Loucy (cell line): ENCODE measurements at regions not wholly inside any gene's neighbourhood (a gene's known extent, or its start where the extent isn't known, plus 50 kb on each side); places are given as distances from the start of the nearest gene placed in this dataset.

Source experiments
- H2AFZ ChIP-seq: fragments of 200-600 bp; sonication (generic); 2 replicates; pipeline ENCODE4 v1.6.0; 2016; ENCODE audit warnings: antibody characterized with exemption, mild to moderate bottlenecking, low read length, moderate library complexity
- H3F3A ChIP-seq: fragments of 200-600 bp; 2 replicates; pipeline ENCODE4 v1.6.0; 2016; ENCODE audit warnings: antibody characterized with exemption, low read depth, mild to moderate bottlenecking
- H3K27me3 ChIP-seq: fragments of 200-600 bp; sonication (generic); 2 replicates; pipeline ENCODE4 v1.6.1; 2014; ENCODE audit warnings: low read length, mild to moderate bottlenecking; ENCODE audit not compliant: insufficient read depth, poor library complexity, severe bottlenecking
- H3K36me3 ChIP-seq: fragments of 200-600 bp; sonication (generic); 2 replicates; pipeline ENCODE4 v1.6.1; 2016; ENCODE audit warnings: low read length; ENCODE audit not compliant: insufficient read depth
- H3K4me1 ChIP-seq: fragments of 200-600 bp; sonication (generic); 2 replicates; pipeline ENCODE4 v1.5.1; 2014; ENCODE audit warnings: low read length, mild to moderate bottlenecking; ENCODE audit not compliant: insufficient read depth, poor library complexity, severe bottlenecking
- H3K4me2 ChIP-seq: fragments of 200-600 bp; sonication (generic); 2 replicates; pipeline ENCODE4 v1.6.0; 2014; ENCODE audit warnings: antibody characterized with exemption, low read length, low read depth, mild to moderate bottlenecking; ENCODE audit not compliant: poor library complexity, severe bottlenecking
- H3K4me3 ChIP-seq: fragments of 200-600 bp; sonication (generic); 2 replicates; pipeline ENCODE4 v1.5.1; 2014; ENCODE audit warnings: low read length, mild to moderate bottlenecking, mixed read lengths; ENCODE audit not compliant: poor library complexity, severe bottlenecking
- H3K79me2 ChIP-seq: fragments of 200-600 bp; sonication (generic); 2 replicates; pipeline ENCODE4 v1.6.1; 2014; ENCODE audit warnings: low read length; ENCODE audit not compliant: insufficient read depth
- H3K9ac ChIP-seq: fragments of 200-600 bp; sonication (generic); 2 replicates; pipeline ENCODE4 v1.6.0; 2014; ENCODE audit warnings: mild to moderate bottlenecking, low read depth, low read length, moderate library complexity; ENCODE audit not compliant: poor library complexity, severe bottlenecking
- H3K9me2 ChIP-seq: fragments of 200-600 bp; sonication (generic); replicated peaks from 2 replicates; pipeline ENCODE4 v1.6.1; 2016; ENCODE audit warnings: low read depth, low read length, mixed read lengths
- H3K9me3 ChIP-seq: fragments of 200-600 bp; sonication (generic); 2 replicates; pipeline ENCODE4 v1.6.1; 2014; ENCODE audit warnings: mild to moderate bottlenecking, antibody characterized with exemption, low read length, low read depth; ENCODE audit not compliant: insufficient read depth
- H4K20me1 ChIP-seq: fragments of 200-600 bp; sonication (generic); 2 replicates; pipeline ENCODE4 v1.6.0; 2014; ENCODE audit warnings: antibody characterized with exemption, low read length, mild to moderate bottlenecking; ENCODE audit not compliant: insufficient read depth, poor library complexity, severe bottlenecking
- EZH2phosphoT487 ChIP-seq: fragments of 200-600 bp; IDR thresholded peaks from 2 replicates; pipeline ENCODE4 v1.6.1; 2018; ENCODE audit warnings: antibody characterized with exemption, mild to moderate bottlenecking, moderate library complexity, borderline replicate concordance
- TF ChIP-seq, protein P1 (sequence below): fragments of 200-600 bp; sonication (generic); conservative IDR thresholded peaks from 2 replicates; pipeline ENCODE4 v1.5.1; 2014; ENCODE audit warnings: mild to moderate bottlenecking, antibody characterized with exemption, low read length

DNA sequence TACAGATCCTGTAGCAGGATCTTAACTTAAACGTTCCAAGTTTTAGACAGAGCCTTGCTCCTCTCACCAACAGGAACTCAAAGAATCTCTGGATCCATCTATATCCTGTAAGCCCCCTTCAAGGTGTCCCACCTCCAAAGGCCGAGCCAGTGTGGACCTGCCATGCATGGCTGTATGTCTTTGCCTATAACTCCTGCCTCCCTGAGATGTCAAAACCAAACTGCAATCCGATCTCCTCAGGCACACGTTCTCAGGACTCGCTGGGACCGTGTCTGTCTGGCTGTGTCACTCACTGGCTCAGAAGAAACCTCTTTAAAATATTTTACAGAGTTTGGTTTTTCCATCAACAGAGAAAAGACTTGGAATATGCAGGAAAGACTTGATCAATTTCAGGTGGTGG lies 51.4 kb upstream of the FAM20C start:
- TF ChIP-seq EZH2phosphoT487: no peak
- TF ChIP-seq, protein P1, sequence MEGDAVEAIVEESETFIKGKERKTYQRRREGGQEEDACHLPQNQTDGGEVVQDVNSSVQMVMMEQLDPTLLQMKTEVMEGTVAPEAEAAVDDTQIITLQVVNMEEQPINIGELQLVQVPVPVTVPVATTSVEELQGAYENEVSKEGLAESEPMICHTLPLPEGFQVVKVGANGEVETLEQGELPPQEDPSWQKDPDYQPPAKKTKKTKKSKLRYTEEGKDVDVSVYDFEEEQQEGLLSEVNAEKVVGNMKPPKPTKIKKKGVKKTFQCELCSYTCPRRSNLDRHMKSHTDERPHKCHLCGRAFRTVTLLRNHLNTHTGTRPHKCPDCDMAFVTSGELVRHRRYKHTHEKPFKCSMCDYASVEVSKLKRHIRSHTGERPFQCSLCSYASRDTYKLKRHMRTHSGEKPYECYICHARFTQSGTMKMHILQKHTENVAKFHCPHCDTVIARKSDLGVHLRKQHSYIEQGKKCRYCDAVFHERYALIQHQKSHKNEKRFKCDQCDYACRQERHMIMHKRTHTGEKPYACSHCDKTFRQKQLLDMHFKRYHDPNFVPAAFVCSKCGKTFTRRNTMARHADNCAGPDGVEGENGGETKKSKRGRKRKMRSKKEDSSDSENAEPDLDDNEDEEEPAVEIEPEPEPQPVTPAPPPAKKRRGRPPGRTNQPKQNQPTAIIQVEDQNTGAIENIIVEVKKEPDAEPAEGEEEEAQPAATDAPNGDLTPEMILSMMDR: no peak
- Histone ChIP-seq H3K4me1 (no peaks in the 10 kb centered on the region), H3K79me2 (no peaks in the 10 kb centered on the region), H3K4me3 (no peak overlapping the region), H3K27me3 (no peaks in the 10 kb centered on the region), H3K36me3 (no peaks in the 10 kb centered on the region), H3K9me2 (no peaks in the 10 kb centered on the region), H3K4me2 (no peak overlapping the region), H3F3A (no peaks in the 10 kb centered on the region), H3K9me3 (no peaks in the 10 kb centered on the region; the same call in 1 of the 2 replicates), H2AFZ (no peak overlapping the region), H3K9ac (no peak overlapping the region), H4K20me1 (no peaks in the 10 kb centered on the region)

DNA sequence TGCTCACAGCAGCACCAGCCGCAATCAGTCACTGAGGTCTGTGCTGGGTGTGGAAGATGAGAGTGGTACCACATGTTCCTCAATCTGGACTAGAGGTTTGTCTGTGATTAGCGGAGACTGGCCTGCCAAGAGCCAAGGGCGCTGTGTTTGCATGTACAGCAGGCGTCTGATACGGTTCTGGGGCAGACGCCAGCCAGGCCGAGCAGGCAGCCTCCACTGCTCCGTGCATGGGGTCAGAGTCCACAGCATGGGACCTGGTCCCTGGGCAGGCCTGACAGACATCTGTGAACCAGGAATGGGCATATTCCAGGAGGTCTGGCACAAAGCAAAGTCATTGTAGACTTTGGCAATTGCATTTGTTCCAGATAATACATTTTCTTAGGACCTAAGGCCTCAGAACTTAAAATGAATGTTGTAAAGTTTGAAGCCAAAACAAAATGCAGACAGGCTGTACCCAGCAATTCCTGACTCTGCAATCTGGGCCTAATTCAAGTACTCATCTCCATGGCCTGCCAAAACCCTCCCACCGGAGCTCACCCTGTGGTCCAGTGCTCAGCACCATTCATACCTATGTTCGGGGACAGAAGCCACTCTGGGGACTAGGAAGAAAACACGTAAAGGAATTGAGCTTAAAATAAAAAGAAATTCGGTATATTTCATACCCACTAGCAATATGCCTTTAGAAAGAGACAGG lies 50.0 kb upstream of the FAM20C start:
- TF ChIP-seq EZH2phosphoT487: no peak
- TF ChIP-seq, protein P1: no peak
- Histone ChIP-seq H3K9me2 (no peaks in the 10 kb centered on the region), H3F3A (no peaks in the 10 kb centered on the region), H3K27me3 (no peaks in the 10 kb centered on the region), H3K9me3 (no peaks in the 10 kb centered on the region; the same call in 1 of the 2 replicates), H3K79me2 (no peaks in the 10 kb centered on the region), H3K36me3 (no peaks in the 10 kb centered on the region), H3K4me1 (no peaks in the 10 kb centered on the region), H2AFZ (no peak overlapping the region), H4K20me1 (no peaks in the 10 kb centered on the region), H3K9ac (no peak overlapping the region), H3K4me2 (no peak overlapping the region), H3K4me3 (no peak overlapping the region)
